Midbrain (tissue), 1 donor: ENCODE measurements at regions not wholly inside any gene's neighbourhood (a gene's known extent, or its start where the extent isn't known, plus 50 kb on each side); places are given as distances from the start of the nearest gene placed in this dataset.

Experiments used
- DNase-seq: peaks from one replicate; lab custom pipeline; 2025; lab: John Stamatoyannopoulos, UW

DNA sequence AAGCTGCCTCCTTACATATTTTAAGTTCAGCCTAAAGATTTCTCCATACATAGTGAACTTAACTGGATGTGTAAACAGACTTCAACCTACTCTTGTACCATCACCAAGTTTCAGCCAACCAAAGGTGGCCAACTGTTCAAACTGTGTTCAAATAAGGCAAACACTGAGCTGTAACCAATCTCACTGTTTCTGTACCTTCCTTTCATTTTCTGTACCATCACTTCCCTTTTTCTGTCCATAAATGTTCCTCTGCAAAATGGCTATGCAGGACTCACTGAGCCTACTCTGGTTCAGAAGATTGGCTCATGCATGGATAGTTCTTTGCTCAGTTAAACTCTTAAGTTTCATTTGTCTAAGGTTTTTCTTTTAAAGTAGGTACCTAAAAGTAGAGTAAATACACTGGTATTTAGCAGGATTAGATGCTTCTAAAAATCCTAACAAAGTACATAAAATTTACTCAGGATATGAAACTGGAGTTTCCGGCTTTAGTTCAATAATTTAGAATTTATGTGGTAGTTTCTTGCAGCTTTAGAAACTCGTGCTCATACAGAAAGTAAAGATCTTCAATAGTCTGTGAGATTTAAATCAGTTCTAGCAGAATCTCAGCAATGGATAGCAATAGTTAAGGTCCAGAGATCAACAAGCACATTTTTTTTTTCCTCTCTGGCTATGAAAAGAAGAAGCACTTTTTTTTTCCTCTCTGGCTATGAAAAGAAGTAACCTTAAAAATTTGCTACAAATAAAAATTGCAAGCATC is 282.0 kb upstream of the PPFIA2 start:
- no peak for DNase-seq

DNA sequence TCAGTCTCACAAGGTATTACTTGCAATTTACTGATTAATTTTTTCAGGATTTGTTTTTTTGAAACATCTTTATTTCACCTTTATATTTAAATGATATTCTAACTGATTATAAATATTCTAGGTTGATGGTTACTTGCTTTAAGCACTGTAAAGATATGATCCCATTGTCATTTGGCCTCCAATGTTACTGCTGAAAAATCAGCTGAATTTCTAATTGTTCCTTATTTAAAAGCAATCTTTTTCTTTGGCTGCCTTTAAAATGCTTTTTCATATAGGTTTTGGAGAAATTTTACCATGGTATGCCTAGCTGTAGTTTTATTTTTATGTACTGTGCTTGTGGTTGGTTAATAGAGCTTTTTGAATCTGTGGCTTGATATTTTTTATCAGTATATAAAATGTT is 275.6 kb upstream of the PPFIA2 start:
- DNase-seq: no peak

DNA sequence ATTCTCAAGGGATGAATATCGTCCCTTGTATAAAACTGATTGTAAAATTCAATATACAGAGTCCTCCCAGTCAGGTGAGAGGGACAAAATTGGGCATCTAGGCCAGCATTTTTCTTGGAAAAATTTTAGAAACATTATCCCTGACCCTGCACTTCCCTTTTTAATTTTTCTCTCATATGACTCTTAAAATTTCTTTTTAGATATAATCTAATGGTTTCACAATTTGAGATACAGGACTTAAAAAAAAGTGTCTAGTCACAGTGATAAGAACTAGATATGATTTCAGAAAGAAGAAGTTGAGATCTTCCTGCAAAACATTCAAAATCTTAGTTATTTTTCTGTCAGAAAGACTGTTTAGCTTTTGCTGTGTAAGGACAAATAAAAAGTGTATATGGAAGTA is 270.8 kb upstream of the PPFIA2 start:
- no peak for DNase-seq

DNA sequence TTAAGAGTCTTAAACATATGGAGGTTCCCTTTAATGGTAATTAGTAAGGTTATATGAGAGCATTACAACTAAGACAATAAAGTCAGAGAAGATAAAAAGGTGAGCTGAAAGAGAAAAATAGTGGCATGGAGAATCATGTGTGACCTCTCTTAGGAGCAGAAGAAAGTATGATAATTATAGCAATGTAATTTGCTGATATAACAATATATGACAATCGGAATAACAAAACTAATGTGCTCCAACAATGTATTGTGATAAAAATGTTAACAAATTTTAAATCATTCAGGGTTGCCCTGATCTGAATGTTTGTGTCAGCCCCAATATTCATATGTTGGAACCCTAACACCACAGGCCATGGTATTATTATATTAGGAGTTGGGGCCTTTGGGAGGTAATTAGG is 269.6 kb upstream of the PPFIA2 start:
- DNase-seq: no peak

DNA sequence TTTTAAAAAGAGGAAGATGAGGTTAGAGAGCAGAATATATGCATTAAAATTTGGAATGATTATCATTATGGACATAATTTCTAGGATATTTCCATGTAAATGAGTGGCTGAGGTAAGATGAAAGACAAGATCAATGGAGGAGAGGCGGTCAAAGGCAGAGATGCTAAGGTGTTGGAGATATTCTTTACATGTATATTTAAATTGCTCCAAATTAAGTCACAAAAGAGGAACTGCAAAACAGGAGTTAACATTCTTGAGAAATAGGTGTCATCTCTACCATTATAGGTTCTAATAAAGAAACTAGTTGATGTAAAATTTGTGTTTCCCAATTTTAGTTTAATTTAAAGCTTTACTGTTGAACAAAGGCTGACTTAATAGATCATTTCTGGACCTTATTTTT is 268.5 kb upstream of the PPFIA2 start:
- no peak for DNase-seq

DNA sequence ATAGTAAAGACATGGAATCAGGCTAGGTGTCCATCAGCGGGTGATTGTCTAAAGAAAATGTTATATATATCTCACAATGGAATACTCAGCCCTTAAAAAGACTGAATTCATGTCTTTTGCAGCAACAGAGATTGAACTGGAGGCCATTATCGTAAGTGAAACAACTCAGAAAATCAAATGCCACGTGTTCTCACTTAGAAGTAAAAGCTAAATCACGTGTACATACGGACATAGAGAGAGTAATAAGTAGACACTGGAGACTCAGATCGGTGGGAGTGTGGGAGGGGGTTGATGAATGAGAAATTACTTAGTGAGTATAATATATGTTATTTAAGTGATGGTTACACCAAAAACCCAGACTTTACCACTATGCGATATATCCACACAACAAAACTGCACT is 266.3 kb upstream of the PPFIA2 start:
- DNase-seq: no peak

DNA sequence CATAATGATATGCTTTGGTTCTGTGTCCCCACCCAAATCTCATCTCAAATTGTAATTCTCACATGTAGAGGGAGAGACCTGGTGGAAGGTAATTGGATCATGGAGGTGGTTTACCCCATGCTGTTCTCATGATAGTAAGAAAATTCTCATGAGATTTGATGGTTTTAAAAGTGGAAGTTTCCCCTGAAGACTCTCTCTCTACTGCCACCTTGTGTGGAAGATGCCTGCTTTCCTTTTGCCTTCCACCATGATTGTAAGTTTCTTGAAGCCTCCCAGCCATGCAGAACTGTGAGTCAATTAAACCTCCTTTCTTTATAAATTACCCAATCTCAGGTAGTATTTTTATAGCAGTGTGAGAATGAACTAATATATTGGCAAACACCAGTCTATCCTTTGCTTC is 260.4 kb upstream of the PPFIA2 start:
- no peak for DNase-seq

DNA sequence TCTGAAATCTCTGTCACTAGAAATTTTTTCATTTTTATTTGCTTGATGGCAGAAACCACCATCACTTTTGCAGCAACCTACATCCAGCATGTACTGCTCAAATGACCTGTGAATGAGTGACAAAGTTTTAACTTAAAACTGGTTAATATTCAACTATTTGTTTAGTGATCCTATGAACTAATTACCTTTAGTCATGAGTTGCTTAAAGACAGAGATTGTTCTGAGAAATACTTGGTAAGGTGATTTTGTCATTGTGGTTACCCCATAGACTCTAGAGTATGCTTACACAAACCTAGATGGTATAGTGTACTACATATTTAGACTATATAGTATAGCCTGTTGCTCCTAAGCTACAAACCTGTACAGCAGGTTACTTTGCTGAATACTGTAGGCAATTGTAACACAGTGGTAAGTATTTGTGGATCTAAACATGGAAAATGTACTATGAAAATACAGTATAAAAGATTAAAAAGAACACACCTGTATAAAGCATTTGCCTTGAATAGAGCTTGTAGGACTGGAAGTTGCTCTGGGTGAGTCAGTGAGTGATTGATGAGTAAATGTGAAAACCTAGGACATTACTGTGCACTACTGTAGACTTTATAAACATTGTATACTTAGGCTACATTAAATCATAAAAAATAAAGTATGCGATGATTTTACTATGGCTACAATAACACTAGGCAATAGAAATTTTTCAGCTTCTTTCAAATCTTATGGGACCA is 256.6 kb upstream of the PPFIA2 start:
- no peak for DNase-seq

DNA sequence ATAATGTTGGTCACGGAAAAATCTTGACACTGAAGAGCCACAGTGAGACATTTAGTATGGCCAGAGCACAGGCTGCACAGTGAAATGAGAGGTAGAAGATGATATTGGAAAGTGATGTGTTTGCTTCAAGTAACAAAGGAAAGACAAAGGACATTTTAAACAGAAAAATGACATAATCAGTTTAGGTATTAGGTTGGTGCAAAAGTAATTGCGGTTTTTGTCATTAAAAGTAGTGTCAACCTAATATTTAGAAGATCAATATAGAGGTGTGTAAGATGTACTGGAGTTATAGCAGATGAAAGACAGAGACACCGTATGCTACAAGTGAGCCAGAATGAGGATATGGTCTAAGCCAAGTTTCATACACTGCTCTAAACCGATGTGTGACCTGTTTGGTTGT is 253.0 kb upstream of the PPFIA2 start:
- DNase-seq: no peak

DNA sequence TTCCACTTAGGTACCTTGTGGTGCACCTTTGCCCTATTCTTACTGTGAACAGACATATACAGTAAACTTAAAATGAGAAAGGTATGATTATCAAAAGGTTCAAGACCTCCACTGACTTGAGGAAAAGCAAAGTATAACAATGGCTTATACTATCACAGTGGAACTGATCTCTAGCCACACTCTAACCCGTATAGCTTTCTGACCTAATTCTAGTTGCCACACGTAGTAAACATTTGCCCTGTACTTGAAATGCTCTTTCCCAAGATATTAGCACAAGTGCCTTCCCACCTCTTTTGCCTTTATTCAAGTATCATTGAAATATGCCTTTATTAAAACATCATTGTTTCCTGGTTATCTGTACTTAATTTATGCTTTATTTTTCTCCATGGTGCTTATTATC is 250.4 kb upstream of the PPFIA2 start:
- no peak for DNase-seq

DNA sequence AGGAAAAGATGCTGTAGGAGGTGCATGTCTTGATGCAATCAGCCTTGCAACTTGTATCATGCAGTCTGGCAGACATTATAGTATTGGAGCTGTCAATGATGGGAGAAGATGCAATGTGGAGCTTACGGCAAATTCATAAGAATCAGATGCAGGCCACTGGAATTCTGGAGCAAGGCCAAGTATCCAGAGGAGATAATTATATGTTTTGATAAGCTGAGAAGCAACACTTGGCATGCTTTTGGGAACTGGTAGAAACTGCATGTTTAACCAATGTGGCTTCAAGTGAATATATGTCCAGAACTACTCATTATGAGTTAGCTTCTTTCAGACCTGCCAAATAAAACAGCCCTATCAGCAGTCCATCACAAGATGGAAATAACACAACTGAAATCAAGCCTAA is 249.1 kb upstream of the PPFIA2 start:
- no peak for DNase-seq

DNA sequence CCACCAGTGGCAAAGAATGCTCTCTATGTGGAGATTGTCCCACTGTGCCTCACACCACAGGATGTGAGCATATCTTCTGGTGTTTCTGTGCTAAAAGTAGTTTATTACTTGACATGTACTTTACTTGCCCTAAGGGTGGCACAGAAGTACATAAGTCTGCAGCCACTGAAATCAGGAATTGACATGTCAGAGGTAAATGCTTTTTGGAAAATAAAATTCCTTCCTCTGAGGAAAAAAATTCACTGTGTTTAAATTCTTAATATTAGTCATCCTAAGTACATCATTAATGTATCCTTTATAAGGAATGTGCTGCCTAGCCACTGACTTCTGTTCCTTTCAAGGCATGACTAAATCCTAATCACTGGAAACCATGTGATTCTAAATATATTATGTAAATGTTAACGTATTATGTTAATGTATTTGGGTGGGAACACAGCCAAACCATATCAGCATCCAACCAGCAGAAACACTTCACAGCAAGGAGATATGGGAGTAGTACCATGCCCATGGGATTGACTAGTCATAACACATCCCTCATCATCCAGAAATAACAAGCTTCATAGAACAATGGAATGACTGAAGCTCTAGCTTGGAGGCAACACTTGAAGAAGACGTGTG is 239.7 kb upstream of the PPFIA2 start:
- no peak for DNase-seq

DNA sequence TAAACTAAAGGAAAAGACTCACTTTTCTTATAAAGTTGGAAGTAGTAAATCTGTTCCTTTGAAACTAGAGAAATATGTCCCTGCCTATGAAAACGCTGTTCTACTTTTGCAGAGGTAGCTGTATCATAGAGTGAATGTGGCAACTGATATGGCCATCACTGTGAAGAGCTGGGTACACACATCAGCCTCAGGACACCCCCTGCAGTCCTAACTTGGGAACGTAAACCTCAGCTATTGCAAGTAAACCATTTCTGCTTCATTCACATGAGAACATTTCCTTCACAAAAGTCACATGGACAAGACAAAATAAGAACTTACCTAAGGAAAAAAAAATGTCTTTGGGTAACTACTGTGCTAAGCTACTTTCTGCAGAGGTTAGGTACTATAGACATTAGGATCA is 233.3 kb upstream of the PPFIA2 start:
- peak; percentile 9 for DNase-seq

DNA sequence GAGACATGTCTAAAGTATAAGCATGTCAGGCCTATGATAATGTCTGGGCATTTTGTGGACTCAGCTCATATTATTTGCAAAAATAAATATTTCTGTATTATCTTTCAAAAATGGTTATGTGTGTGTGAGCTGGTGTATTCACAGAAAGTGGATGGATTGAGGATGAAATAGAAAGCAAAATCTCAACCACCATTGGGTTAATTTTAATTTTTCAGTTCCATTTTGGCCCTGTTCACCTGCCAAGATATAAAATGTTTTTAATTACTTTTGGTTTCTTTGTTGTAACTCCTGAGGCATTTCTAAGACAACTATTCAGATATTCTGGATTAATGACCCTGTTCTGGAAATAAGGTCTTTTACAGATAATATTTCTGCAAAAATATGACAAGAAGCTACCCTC is 232.7 kb upstream of the PPFIA2 start:
- DNase-seq: no peak

DNA sequence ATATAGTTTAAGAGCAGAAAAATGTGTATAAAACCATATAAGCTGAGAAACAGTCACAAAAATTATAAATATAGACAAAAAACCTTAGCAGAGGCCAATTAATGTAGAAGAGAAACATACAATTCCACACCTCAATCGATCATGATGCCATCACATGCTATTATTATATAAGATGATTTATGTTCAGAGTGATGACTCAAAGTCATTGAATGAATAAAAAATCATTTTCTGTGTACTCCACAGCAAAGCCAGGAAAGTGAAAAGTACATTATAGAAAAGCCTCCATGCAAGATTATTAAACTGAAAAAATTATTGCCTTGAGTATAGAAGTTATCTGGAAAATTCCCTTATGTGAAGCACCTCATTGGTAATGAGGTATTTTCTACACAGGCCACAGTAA is 229.2 kb upstream of the PPFIA2 start:
- DNase-seq: no peak

DNA sequence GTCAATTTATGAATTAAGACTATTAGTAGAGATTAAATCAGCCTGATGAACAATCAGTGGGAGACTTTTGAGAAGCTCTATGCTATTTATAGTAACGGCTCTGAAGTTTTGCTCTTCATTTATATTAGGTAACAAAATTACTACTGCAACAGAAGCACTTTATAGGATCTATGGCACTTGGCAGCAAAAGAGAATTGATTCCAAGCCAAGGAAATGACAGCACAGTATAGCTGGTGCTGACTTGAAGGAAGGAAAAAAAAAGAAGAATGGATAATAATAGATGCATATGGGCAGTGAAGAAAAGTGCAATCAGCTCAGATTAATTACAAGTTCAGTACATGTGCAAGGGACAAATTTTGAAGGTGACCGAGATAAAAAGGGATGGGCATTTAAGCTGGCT is 228.2 kb upstream of the PPFIA2 start:
- no peak for DNase-seq

DNA sequence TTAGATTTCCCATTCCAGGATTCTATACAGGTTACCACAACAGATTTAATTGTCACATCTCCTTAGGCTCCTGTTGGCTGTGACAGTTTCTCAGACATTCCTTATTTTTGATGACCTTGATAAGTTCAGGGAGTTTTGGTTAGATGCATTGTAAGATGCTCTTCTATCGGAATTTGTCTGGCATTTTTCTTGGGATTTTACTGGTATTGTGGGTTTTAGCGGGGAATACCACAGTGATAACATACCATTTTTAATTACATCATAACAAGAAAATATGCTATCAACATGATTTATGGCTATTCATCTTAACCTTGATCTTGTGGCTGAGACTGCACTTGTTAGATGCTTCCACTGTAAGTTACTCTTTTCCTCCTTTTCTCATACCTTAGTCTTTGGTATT is 217.5 kb upstream of the PPFIA2 start:
- no peak for DNase-seq

DNA sequence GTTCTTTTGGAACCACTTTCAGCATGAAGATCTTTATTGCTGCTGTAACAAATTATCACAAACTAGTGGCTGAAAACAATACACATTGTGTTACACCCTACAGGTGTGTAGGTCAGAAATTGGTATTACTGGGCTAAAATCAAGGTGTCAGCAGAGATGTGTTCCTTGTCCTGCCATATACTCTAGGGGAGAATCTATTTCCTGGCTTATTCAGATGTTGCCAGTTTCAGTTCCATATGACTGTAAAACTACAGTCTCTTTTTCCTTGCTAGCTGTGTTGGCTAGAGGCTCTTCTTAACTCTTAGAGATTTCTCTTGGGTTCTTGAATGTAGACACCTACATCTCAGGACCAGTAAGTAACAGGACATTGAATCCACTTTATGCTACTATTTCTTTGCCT is 215.6 kb upstream of the PPFIA2 start:
- DNase-seq: no peak

DNA sequence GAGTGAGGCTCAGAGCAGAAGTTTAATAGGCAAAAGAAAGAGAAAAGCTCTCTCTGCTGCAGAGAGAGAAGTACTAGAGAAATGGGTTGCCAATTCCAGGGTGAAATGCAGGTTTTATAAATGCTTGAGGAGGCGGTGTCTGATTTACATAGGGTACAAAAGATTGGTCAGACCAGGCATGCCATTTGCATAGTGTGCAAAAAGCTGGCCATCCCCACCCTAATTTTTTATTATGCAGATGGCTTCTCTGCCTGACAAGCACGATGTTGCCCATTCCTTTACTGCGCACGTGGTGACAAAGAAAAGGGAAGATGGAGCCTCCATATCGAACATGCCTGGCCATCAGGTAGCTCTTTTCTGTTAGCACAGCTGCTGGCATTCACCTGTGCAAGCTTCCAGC is 209.3 kb upstream of the PPFIA2 start:
- no peak for DNase-seq

DNA sequence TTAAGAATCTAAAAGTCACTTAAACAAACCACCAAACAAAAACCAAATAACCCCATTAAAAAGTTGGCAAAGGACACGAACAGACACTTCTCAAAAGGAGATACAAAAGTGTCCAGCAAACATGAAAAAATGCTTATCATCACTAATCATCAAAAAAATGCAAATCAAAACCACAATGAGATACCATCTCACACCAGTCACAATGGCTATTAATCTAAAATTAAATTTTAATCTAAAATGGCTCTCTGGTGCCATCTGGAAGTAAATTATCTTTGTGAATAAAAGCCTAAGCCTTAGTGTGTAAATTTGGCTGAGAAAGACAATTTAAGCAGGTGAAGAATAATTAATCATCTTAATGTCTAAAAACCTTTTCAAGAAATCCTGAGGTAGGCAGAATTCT is 204.5 kb upstream of the PPFIA2 start:
- DNase-seq: no peak

DNA sequence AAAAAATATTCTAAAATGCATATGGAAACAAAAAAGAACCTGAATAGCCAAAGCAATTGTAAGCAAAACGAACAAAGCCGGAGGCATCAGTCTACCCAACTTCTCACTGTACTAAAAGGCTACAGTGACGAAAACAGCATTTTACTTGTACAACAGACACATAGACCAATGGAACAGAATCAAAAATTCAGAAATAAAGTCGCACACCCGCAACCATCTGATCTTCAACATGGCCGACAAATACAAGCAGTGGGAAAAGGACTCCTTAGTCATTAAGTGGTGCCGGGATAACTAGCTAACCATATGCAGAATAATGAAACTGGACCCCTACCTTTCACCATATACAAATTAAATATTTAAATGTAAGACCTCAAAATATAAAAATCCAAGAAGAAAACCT is 203.9 kb upstream of the PPFIA2 start:
- DNase-seq: no peak

DNA sequence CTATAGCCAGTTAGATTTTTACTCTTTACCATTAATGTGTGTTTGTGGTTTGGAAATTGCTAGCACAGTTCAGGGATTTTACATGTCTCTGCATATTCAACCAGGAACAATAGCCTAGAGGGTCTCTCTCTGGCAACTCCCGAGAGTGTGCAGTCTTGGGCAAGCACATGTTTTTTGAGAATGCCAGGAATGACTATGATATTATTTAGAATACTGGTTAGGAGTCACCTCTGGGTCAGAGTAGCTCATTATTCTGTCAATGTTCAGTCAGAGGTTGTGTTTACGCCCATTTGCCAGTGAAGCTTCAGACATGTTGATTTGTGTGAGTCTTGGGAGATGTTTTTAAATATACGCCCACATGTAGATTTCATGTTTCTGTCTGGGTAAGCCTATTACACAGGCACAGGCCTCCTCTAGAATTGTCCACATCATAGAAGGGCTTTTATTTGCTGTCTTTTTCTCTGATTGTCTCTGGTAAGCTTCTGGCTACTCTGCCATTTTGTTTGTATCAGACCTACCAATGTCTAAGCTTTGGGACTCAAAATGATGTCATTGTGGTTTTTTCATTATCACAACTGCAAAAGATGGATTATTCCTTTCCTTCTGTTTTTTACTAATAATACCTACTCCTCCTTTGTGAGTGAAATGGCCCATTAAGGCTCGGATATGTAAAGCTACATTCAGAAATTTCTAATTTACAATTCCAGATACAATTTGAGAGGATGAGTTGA is 203.1 kb upstream of the PPFIA2 start:
- DNase-seq: no peak

DNA sequence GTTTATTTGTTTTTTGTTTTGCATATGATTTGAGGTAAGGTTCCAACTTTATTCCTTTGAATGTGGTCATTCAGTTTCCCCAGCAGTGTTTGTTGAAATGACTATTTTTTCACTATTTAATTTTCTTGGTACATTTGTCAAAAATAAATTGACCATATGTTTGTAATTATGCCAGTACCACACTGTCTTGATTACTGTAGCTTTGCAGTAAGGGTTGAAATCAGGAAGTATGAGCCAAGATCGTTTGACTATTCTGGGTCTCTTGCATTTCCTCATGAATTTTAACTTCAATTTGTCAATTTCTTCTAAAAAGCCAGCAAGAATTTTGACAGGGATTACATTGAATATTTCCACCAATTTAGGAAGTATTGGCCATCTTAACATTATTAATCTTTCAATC is 199.3 kb upstream of the PPFIA2 start:
- no peak for DNase-seq
